HL-60 (cell line): ENCODE measurements at regions not wholly inside any gene's neighbourhood (a gene's known extent, or its start where the extent isn't known, plus 50 kb on each side); places are given as distances from the start of the nearest gene placed in this dataset.
"Not testable (repeated sequence)": the region's sequence is repeated elsewhere in the genome, so short reads cannot be mapped to it uniquely, and the experiment has no call there.

Source experiments
- DNase-seq, 2 experiments: peaks; one replicate each; pipeline ENCODE4 v3.0.0-alpha.2; 2010 to 2020; ENCODE audit warnings: low read depth in 1 of 2, low spot score in 1 of 2
- H3K27ac ChIP-seq: fragments of 250-450 bp; sonication (Bioruptor Pico); replicated peaks from 2 replicates; pipeline ENCODE4 v1.5.1; 2020; ENCODE audit warnings: mild to moderate bottlenecking, moderate library complexity
- H3K27me3 ChIP-seq: fragments of 250-450 bp; sonication (Bioruptor Pico); 2 replicates; pipeline ENCODE4 v1.5.1; 2021; ENCODE audit warnings: mild to moderate bottlenecking, moderate library complexity; ENCODE audit not compliant: insufficient read depth, poor library complexity, severe bottlenecking
- H3K4me3 ChIP-seq: replicated peaks from 2 replicates; pipeline ENCODE4 v1.5.1; 2011; ENCODE audit warnings: mild to moderate bottlenecking, control low read depth, low read length; ENCODE audit not compliant: insufficient read depth
- GABPA ChIP-seq: IDR thresholded peaks from 2 replicates; pipeline ENCODE4 v1.6.1; 2012; ENCODE audit warnings: low read depth
- POLR2AphosphoS5 ChIP-seq: IDR thresholded peaks from 2 replicates; pipeline ENCODE4 v1.6.1; 2012; ENCODE audit warnings: low read depth
- SPI1 ChIP-seq: IDR thresholded peaks from 2 replicates; pipeline ENCODE4 v1.6.1; 2012; ENCODE audit warnings: low read depth, mild to moderate bottlenecking, borderline replicate concordance
- TF ChIP-seq, protein P1 (sequence below): IDR thresholded peaks from one replicate; pipeline ENCODE4 v1.5.1; 2011; ENCODE audit warnings: low read length, control low read depth, inconsistent platforms; ENCODE audit not compliant: insufficient read depth
- TF ChIP-seq, protein P2 (sequence below): IDR thresholded peaks from 2 replicates; pipeline ENCODE4 v1.6.1; 2012; ENCODE audit warnings: low read depth; ENCODE audit not compliant: insufficient replicate concordance

DNA sequence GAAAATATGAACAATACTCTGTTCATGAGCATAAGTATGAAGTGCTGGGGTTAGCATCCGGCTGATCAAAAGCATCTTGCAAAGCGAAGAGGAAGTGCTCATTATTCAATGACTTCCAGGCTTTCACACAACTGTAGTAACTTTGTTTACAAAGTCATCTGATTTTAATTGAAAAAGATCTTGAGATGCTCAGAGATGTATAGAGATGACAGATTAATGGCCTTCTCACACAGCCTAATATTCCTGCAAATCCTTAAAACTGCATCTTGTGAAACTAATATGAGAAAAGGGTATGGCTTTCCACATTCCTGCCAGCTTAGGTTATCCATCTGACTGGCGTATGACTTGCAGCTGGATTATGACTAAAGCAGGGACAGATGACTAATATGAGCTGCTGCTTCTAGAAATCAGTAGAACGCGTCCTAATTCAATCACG, 125.4 kb downstream of the CASP12 start:
- DNase-seq, result no peak
- Histone ChIP-seq H3K4me3 (no peak overlapping the region), H3K27ac (no peak overlapping the region), H3K27me3 (no peaks in the 10 kb centered on the region)
- TF ChIP-seq, protein P1, sequence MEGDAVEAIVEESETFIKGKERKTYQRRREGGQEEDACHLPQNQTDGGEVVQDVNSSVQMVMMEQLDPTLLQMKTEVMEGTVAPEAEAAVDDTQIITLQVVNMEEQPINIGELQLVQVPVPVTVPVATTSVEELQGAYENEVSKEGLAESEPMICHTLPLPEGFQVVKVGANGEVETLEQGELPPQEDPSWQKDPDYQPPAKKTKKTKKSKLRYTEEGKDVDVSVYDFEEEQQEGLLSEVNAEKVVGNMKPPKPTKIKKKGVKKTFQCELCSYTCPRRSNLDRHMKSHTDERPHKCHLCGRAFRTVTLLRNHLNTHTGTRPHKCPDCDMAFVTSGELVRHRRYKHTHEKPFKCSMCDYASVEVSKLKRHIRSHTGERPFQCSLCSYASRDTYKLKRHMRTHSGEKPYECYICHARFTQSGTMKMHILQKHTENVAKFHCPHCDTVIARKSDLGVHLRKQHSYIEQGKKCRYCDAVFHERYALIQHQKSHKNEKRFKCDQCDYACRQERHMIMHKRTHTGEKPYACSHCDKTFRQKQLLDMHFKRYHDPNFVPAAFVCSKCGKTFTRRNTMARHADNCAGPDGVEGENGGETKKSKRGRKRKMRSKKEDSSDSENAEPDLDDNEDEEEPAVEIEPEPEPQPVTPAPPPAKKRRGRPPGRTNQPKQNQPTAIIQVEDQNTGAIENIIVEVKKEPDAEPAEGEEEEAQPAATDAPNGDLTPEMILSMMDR, result no peak
- TF ChIP-seq SPI1, result peak; percentile 25; the same call in 1 of the 2 replicates

DNA sequence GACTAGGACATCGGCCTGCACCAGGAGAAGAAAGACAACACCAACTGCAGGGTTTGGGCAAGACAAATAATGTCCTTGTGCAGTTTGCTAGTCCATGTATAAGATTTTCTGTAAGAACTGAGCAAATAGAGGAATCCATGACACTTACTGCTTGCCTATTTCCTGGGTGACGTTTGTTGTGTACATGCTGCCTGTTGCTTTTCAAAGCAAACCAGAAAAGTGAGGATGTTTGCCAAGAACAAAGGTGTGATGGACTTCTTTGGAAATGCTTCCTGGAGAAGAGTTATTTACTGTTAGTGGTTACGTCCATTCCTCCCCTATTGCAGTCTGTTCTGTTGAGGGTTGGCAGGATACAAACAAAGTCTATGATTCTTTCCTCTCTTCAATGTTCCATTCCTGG, 126.5 kb downstream of the CASP12 start:
- no peak for DNase-seq
- H3K27me3 ChIP-seq, result no peaks in the 10 kb centered on the region
- no peak for TF ChIP-seq SPI1
- TF ChIP-seq, protein P2, sequence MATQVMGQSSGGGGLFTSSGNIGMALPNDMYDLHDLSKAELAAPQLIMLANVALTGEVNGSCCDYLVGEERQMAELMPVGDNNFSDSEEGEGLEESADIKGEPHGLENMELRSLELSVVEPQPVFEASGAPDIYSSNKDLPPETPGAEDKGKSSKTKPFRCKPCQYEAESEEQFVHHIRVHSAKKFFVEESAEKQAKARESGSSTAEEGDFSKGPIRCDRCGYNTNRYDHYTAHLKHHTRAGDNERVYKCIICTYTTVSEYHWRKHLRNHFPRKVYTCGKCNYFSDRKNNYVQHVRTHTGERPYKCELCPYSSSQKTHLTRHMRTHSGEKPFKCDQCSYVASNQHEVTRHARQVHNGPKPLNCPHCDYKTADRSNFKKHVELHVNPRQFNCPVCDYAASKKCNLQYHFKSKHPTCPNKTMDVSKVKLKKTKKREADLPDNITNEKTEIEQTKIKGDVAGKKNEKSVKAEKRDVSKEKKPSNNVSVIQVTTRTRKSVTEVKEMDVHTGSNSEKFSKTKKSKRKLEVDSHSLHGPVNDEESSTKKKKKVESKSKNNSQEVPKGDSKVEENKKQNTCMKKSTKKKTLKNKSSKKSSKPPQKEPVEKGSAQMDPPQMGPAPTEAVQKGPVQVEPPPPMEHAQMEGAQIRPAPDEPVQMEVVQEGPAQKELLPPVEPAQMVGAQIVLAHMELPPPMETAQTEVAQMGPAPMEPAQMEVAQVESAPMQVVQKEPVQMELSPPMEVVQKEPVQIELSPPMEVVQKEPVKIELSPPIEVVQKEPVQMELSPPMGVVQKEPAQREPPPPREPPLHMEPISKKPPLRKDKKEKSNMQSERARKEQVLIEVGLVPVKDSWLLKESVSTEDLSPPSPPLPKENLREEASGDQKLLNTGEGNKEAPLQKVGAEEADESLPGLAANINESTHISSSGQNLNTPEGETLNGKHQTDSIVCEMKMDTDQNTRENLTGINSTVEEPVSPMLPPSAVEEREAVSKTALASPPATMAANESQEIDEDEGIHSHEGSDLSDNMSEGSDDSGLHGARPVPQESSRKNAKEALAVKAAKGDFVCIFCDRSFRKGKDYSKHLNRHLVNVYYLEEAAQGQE, result no peak
- TF ChIP-seq POLR2AphosphoS5, result no peak
- TF ChIP-seq GABPA, result no peak
- TF ChIP-seq, protein P1, result no peak
- no peak overlapping the region for H3K27ac ChIP-seq
- H3K4me3 ChIP-seq, result no peak overlapping the region

DNA sequence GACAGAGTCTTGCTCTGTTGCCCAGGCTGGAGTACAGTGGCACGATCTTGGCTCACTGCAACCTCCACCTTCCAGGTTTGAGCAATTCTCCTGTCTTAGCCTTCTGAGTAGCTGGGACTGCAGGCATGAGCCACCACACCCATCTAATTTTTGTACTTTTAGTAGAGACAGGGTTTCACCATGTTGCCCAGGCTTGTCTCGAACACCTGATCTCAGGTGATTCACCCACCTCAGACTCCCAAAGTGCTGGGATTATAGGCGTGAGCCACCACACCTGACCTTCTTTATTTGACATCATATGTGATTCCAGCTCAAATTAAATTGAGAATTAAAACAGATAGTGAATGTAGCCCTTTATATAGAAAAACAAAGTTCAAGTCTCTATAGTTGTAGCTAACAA, 127.2 kb downstream of the CASP12 start:
- DNase-seq, H3K4me3 ChIP-seq, H3K27ac ChIP-seq, H3K27me3 ChIP-seq: not testable (repeated sequence)

DNA sequence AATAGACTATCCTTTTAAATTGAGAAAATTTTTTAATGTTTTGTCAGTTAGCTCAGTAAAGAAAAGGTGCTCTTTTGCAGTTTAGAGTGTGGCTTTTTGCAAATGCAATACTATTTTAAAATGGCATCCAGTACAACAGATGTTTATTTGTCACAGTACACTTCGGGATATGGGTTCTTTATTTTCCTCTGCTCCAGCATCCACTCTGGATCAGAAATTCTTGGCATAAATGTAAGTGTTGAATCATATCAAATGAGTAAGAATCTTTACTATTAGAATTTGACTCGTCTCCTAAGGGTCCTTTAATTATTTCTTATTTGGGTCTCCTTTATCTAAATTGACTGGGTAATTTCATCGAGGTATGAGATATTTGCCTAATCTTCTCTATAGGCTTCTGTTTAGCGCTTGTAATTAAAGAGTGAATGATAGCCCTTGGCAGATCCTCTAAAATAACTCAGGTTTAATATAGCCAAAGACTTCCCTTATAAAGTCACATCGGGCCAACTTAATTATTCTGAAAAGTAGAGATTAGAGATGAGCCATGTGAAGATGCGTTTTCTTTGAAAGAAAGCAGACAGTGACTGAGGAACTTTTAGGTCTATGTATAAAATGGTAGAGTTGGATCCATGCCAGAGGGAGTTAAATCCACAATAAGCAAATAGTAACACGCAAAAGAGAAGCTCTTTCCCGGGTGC, 132.7 kb downstream of the CASP12 start:
- no peak for DNase-seq
- TF ChIP-seq, protein P2, result no peak
- TF ChIP-seq, protein P1, result no peak
- TF ChIP-seq GABPA (no peak), SPI1 (no peak), POLR2AphosphoS5 (no peak)
- Histone ChIP-seq H3K27ac (no peak overlapping the region), H3K4me3 (no peak overlapping the region), H3K27me3 (no peaks in the 10 kb centered on the region)
